Gastrocnemius medialis (tissue), 4 donors: ENCODE measurements at regions not wholly inside any gene's neighbourhood (a gene's known extent, or its start where the extent isn't known, plus 50 kb on each side); places are given as distances from the start of the nearest gene placed in this dataset.

Experiments
- CTCF ChIP-seq, 5 experiments: fragments of 450-650 bp in 3 of 5; fragments of 200-600 bp in 2 of 5; sonication (generic) in 2 of 5; IDR thresholded peaks in 4 of 5; conservative IDR thresholded peaks in 1 of 5; 1 replicate in 4 of 5; 2 replicates in 1 of 5; pipeline ENCODE4 v1.5.1; 2016 to 2019; ENCODE audit warnings: antibody characterized with exemption in 5 of 5, mild to moderate bottlenecking in 3 of 5, moderate library complexity in 3 of 5
- POLR2A ChIP-seq, 2 donors: fragments of 450-650 bp; IDR thresholded peaks; one replicate each; pipeline ENCODE4 v1.6.1; 2017; ENCODE audit warnings: antibody characterized with exemption in 2 of 2, mild to moderate bottlenecking in 2 of 2, moderate library complexity in 2 of 2

GRCh38 chr15:96171853-96172296 is 158.6 kb upstream of the NR2F2 start:
- TF ChIP-seq CTCF (IDR thresholded peaks at IDR 0.05 in 4 of 5, conservative IDR thresholded peaks at IDR 0.05 in 1 of 5) (no peak), POLR2A (IDR thresholded peaks at IDR 0.05) (no peak)
